HAP-1 (cell line): ENCODE measurements at regions not wholly inside any gene's neighbourhood (a gene's known extent, or its start where the extent isn't known, plus 50 kb on each side); places are given as distances from the start of the nearest gene placed in this dataset.

Experiments used
- DNase-seq, 2 experiments: peaks; one replicate each; pipeline ENCODE4 v3.0.0-alpha.2; 2016 to 2020; ENCODE audit warnings: low spot score in 2 of 2
- H3K27me3 ChIP-seq: fragments of 250-450 bp; sonication (Bioruptor Pico); 2 replicates; pipeline ENCODE4 v1.5.1; 2020; ENCODE audit warnings: low read depth, mild to moderate bottlenecking, moderate library complexity
- H3K36me3 ChIP-seq: fragments of 250-450 bp; sonication (Bioruptor Pico); replicated peaks from 2 replicates; pipeline ENCODE4 v1.5.1; 2020; ENCODE audit warnings: mild to moderate bottlenecking
- H3K4me1 ChIP-seq: fragments of 250-450 bp; sonication (Bioruptor Pico); 2 replicates; pipeline ENCODE4 v1.5.1; 2020; ENCODE audit warnings: mild to moderate bottlenecking
- H3K4me3 ChIP-seq: fragments of 250-450 bp; sonication (Bioruptor Pico); 2 replicates; pipeline ENCODE4 v1.5.1; 2020; ENCODE audit warnings: mild to moderate bottlenecking, moderate library complexity
- H3K9me3 ChIP-seq: fragments of 250-450 bp; sonication (Bioruptor Pico); 2 replicates; pipeline ENCODE4 v1.5.1; 2020; ENCODE audit warnings: mild to moderate bottlenecking, moderate library complexity
- in situ Hi-C: fragments of 300-500 bp; cut with MboI; formaldehyde crosslinking; loops from 3 replicates; pipeline ENCODE4 v1.14.3; 2020; ENCODE audit warnings: low sequenced_read_pairs, inconsistent platforms, mixed read lengths

DNA sequence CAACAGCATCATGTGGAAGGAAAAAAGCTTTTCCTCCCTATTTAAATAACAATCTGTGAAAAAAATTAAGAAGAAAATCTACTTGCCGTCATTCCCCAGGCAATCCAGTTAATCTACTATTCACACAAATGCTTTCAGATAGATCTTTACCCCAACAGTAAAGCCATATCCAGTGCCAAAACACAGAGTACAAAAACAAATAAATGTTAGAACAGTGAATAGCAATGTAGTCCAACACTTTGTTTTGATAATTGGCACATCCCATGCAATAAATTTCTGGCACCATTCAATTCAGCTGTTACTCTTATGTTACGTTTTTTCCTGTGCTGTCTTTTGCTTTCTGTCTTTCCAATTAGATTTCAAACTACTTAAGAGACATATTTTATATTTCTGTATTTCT is 2245.5 kb upstream of the WWC1 start:
- DNase-seq: no peak
- H3K27me3 ChIP-seq: no peaks in the 10 kb centered on the region
- in situ Hi-C loops: no loop called here
- no peaks in the 10 kb centered on the region for H3K9me3 ChIP-seq
- no peak overlapping the region for H3K4me3 ChIP-seq
- peaks cover 4% of the 10 kb centered on the region; the same call in 1 of the 2 replicates for H3K4me1 ChIP-seq
- no peaks in the 10 kb centered on the region for H3K36me3 ChIP-seq

DNA sequence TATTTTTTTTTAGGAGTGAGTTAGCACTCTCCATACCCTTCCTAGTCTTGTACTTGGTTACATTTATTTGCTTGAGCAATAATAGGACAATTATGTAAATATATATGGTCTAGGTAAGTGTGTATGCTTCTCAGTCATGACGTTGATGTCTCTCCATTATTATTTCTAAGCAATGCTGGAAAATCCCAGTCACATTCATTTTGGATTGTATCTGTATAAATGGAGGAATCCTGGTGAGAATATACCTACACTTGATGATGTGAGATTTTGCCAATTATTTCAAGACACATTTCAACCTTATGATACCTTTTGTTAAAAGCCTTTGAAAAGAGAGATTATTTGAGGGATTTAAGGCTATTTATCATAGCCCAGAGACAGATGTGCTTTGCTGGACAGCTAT is 2244.5 kb upstream of the WWC1 start:
- H3K9me3 ChIP-seq: no peaks in the 10 kb centered on the region
- H3K27me3 ChIP-seq: no peaks in the 10 kb centered on the region
- in situ Hi-C loops: no loop called here
- no peak for DNase-seq
- H3K4me1 ChIP-seq: no peaks in the 10 kb centered on the region; the same call in 1 of the 2 replicates
- no peaks in the 10 kb centered on the region for H3K36me3 ChIP-seq
- no peak overlapping the region for H3K4me3 ChIP-seq

DNA sequence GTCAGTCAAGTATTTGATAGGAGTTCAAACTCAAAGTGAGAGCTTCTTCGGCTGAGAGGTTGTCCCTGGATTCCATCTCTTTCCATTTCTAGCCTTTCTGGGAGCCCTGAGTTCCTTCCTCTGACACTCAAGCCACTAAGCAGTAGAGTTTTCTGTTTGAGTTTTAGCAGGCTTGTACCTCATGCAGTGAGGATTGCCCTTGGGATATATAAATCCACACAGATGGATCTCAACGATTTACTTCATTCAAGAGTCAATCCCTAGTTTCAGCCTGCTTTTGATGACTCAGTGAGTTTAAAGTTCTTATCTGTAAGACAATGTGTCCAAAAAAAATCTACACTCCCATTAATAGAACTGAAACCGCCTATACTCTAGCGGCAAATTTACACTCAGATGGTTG is 2240.9 kb upstream of the WWC1 start:
- no peaks in the 10 kb centered on the region; the same call in 1 of the 2 replicates for H3K4me1 ChIP-seq
- no peak for DNase-seq
- in situ Hi-C loops: no loop called here
- H3K9me3 ChIP-seq: no peaks in the 10 kb centered on the region
- no peaks in the 10 kb centered on the region for H3K27me3 ChIP-seq
- H3K4me3 ChIP-seq: no peak overlapping the region
- no peaks in the 10 kb centered on the region for H3K36me3 ChIP-seq

DNA sequence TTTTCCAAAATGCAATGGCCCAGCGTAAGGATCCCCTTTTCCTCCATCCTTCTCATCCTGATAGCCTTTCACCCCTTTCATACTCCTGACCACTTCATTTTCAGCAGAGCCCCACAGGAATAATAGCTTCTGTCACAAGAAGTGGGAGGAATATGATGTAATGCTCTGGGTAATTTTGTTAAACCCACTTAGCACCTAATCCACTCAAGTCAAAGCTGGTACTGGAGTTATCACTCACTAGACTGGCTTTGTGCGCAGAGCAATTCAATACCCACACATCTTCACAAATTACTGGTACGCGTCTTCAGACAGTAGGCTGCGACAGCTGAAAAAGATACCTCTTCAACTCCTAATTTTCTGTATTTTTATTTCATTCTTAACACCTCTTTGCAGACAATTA is 2232.8 kb upstream of the WWC1 start:
- in situ Hi-C loops: no loop called here
- Histone ChIP-seq H3K36me3 (no peaks in the 10 kb centered on the region), H3K4me1 (no peaks in the 10 kb centered on the region), H3K4me3 (no peak overlapping the region), H3K27me3 (no peaks in the 10 kb centered on the region), H3K9me3 (no peaks in the 10 kb centered on the region)
- DNase-seq: no peak

DNA sequence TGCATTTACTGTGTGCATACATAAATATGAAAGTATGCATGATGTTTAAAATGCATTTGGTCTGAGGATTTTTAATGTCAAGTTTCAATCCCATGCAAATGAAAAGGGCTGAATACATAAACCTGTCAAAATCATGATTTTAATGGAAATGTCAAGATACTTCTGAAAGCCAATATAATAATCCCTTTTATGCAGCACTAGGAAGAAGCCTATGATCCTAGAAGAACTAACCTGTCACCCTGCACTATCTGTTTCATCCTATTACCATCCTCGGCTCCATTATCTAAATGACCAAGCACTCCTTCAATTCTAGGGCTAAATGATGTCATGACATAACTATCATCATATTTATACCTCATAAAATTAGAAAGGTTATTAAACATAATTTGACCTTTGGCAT is 2229.4 kb upstream of the WWC1 start:
- Histone ChIP-seq H3K27me3 (no peaks in the 10 kb centered on the region), H3K9me3 (no peaks in the 10 kb centered on the region), H3K4me1 (no peaks in the 10 kb centered on the region), H3K4me3 (no peak overlapping the region), H3K36me3 (no peaks in the 10 kb centered on the region)
- no peak for DNase-seq
- in situ Hi-C loops: no loop called here

DNA sequence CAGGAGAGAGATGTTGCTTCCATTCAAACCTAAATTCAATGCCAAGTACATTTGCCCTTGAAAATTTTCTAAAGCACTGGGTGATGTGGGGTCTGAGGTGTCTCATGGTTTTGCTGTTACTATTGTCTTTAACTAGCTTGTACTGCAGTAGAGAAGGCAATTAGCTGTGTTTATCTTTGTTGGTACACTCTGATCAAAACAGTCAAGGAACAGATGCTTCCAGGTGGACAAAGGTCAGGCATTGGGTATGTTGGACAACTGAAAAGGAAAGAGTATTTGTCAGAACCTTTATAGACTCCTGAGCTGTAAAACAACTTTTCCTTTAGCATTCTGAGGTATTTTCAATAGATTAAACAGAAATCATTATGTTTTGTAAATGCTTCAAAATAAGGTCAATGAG is 2228.7 kb upstream of the WWC1 start:
- no peaks in the 10 kb centered on the region for H3K27me3 ChIP-seq
- H3K4me1 ChIP-seq: no peaks in the 10 kb centered on the region
- H3K9me3 ChIP-seq: no peaks in the 10 kb centered on the region
- no peaks in the 10 kb centered on the region for H3K36me3 ChIP-seq
- no peak for DNase-seq
- in situ Hi-C loops: no loop called here
- no peak overlapping the region for H3K4me3 ChIP-seq

DNA sequence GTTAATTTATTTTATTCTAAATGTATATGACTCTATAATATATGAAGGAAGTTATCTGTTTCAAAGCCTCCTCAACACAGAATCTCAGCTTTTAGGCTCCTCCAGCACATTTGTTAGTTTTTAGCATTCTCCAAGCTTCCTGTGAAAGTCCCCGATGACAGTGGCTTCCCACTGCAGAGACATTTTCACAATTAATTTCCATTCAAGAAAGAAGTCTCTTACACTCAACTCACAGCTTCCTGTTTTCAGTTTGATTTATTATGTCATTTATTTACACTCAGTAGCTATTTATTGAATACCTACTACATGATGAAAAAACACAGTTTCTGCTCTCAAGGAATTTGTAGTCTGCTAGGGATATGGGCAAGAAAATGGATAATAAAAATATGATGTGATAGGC is 2228.2 kb upstream of the WWC1 start:
- Histone ChIP-seq H3K36me3 (no peaks in the 10 kb centered on the region), H3K9me3 (no peaks in the 10 kb centered on the region), H3K4me3 (no peak overlapping the region), H3K4me1 (no peaks in the 10 kb centered on the region), H3K27me3 (no peaks in the 10 kb centered on the region)
- no peak for DNase-seq
- in situ Hi-C loops: no loop called here

DNA sequence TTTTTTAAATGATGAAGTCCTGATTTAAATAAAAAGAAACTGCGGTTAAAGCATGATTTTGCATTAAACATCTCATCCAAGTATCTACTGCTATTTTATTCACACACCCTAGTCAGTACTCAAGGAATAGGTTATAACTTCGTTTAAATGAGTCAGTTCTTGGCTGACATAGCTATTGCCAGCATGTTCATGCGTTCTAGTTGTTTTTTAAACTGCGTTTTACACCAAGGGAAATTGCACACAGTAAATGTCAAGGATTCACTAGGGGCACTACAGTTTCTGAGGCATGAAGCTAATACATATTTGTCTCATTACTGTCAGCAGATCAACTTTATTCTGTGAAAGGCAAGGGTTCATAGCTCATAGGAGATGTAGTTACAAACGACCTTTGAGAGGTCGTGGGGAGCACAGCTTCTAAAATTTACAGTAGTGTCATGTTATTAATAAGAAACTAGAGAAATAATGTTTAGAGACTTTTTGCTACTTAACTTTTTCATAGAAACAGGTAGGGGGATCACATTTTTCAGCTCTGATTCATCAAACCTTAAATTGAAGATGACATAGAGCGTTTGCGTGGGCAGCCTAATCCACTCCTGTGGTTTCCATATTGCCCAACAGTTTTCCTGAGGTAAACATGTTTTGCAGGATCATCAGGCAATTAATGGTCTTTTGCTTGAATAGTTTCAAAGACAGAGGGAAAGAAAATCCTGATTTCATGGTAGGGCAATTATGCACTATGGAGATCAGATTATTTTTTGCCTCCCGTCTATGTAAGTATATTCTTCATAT is 2222.7 kb upstream of the WWC1 start:
- Histone ChIP-seq H3K4me1 (peaks cover 15% of the 10 kb centered on the region), H3K36me3 (no peaks in the 10 kb centered on the region), H3K27me3 (no peaks in the 10 kb centered on the region), H3K9me3 (no peaks in the 10 kb centered on the region), H3K4me3 (no peak overlapping the region)
- in situ Hi-C loops: no loop called here
- no peak for DNase-seq

DNA sequence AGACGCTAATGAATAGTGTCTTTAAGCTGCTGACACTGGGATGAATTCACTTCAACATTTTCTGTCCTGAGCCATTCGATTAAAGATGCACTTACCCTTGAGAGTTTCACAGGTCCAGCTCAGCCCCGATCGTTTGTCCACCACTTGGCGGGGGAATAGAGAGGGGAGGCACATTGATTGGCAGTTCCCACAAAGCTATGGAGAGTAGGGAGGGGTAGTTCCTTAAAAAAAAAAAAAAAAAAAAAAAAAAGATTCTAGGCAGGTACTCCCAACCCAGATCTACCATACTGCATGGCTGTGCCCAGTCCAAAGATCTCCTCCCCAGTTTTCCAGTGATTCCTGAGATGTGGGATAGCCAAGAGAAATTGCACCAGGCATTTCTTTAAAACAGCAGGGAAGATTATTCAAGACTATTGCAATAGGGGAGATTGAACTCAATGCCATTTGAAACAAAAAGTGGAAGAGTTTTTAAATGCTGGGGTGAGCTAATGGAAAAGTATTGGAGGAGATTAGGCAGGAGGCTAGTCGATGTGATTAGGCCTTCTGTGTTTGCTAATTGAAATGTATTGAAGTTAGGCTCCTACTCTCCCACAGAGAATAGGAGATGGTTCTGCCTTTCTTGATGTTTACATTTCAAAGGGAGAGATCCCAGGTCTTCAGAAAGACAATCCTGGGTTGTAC is 2217.4 kb upstream of the WWC1 start:
- Histone ChIP-seq H3K4me3 (peak overlapping the region; percentile 3; the same call in 1 of the 2 replicates), H3K27me3 (no peaks in the 10 kb centered on the region), H3K36me3 (no peaks in the 10 kb centered on the region), H3K4me1 (peaks cover 32% of the 10 kb centered on the region), H3K9me3 (no peaks in the 10 kb centered on the region)
- in situ Hi-C loops: no loop called here
- peak; percentile 44 to 80 for DNase-seq

DNA sequence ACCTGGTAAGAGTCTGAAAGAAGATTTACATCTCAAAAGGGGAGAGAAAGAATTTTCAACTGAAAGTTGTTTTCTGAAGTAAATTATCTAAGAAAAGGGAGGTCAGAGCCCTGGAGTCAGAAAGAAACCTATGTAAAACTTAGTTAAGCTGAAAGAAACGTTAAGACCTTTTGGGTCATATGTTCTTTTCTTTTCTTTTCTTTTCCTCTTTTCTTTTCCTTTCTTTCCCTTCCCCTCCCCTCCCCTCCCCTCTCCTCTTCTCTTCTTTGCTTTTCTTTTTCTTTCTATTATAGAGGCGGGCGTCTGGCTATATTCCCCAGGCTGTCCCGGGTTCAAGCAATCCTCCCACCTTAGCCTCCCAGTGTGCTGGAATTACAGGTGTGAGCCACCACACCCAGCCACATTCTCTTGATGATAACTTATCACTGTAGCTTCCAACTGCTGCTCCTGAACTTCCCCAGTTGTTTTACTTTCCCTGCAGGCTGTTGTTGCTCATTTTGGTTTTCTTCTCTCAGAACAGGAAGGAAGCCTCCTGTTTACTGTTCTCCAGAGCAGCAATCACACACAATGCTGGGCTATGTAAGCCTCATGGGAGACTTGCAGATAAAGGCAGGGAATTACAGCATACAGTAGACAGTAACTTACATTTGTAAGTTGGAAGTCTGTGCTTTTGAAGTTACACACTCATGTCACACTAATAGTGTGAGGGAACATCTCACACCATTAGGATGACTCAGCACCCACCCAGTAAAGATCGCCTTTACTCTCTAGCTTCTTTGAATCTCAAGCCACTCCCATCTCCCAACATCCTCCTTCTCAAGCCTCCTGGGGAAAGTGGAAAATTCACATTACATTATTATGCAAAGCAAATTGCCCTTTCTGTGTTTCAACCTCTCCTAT is 2216.6 kb upstream of the WWC1 start:
- Histone ChIP-seq H3K36me3 (no peaks in the 10 kb centered on the region), H3K4me1 (peaks cover 32% of the 10 kb centered on the region), H3K4me3 (no peak overlapping the region), H3K9me3 (no peaks in the 10 kb centered on the region), H3K27me3 (no peaks in the 10 kb centered on the region)
- in situ Hi-C loops: no loop called here
- DNase-seq: peak; percentile 75 to 96

DNA sequence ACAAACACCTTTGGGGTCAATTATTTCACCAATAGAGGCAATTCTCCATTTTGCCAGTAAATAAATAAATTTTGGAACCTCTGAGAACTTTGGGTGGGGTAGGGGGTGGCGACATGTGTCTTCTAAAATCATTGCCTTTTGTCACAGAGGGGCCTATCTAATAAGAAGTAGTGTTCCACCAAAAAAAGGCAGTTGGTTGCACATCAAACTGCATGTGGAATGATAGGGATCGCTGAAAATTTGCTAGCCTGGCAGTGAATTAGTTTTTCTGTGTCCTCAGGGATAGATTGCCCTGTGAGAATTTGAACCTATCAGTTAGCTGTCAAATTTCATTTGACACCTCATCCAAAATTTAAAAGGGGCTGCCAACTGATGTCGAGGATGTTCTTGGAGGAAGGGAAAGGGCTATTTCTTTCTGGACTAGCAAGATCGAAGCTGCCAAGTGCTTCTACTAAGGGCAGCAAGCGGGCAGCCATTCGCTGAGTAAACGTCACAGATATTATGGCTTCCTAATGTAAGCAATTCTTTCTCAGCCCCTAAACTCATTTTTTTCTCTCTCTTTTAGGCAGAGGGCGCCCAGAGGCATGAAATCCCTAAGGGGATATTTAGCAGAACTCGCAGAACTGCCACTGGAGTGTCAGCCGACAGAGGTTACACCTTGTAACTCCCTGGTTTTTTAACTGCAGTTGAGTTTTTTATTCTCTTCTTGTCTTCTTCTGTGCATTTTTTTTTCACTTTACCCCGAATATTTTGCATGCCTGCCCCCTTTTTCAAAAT is 2208.1 kb upstream of the WWC1 start:
- in situ Hi-C loops: no loop called here
- H3K36me3 ChIP-seq: no peaks in the 10 kb centered on the region
- H3K4me3 ChIP-seq: no peak overlapping the region
- H3K4me1 ChIP-seq: peaks cover 24% of the 10 kb centered on the region
- H3K9me3 ChIP-seq: no peaks in the 10 kb centered on the region
- peaks cover 3% of the 10 kb centered on the region; the same call in 1 of the 2 replicates for H3K27me3 ChIP-seq
- DNase-seq: peak; percentile 40 to 55

DNA sequence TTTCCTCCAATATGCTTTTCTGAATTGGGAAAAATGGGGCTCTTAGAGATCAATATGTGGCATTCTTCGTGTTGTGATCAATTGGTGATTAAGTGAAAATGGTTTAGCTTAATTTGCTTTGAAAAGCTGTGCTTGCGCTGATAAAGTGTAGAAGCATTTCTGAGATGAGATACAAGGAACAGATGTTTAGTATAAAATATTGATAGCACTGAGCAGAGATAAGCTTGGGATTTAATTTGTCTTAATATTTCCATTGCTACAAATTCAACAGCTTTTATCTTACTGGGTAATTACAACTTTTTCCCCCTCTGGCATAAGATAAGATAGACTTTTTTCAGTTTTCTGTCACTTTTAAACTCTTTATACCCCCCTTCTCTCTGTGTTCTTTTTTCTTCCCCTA is 2204.9 kb upstream of the WWC1 start:
- Histone ChIP-seq H3K4me1 (peaks cover 29% of the 10 kb centered on the region), H3K4me3 (no peak overlapping the region), H3K9me3 (no peaks in the 10 kb centered on the region), H3K36me3 (no peaks in the 10 kb centered on the region), H3K27me3 (peaks cover 3% of the 10 kb centered on the region)
- no peak for DNase-seq
- in situ Hi-C loops: no loop called here

DNA sequence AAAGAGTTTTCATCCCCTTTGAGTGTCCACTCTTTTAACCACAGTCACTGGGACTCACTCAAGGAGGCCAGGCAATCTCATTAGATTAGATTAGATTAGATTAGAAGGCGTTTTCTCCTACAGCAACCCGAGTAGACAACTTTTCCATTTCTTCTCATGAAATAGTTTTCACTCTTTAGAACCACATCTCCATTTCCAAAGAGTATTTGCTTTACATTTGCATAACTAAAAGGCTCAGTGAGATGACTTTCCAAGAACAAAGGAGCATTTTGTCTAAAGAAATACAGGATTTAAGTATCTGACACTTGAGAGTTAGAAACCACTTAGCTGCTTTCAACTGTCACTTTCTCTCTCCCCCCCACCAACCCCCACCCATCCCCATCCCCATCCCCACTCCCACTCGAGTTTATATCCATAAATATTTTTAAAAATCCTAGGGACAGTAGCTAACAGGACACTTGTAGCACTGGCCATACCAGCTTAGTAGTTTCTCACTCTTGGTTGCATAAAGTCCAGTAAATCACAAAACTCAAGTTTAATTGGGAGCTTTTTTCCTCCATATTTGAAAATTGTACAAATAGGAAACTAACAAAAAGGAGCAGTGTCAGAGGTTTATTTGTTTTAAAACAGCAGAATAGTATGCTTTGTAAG is 2202.9 kb upstream of the WWC1 start:
- peaks cover 3% of the 10 kb centered on the region for H3K27me3 ChIP-seq
- in situ Hi-C loops: no loop called here
- peaks cover 26% of the 10 kb centered on the region for H3K4me1 ChIP-seq
- no peaks in the 10 kb centered on the region for H3K9me3 ChIP-seq
- no peaks in the 10 kb centered on the region for H3K36me3 ChIP-seq
- no peak overlapping the region for H3K4me3 ChIP-seq
- DNase-seq: peak; percentile 25 to 98
